ENCODE measurements at regions not wholly inside any gene's neighbourhood (a gene's known extent, or its start where the extent isn't known, plus 50 kb on each side); places are given as distances from the start of the nearest gene placed in this dataset.
A peak's percentile ranks its signal among the peaks of the same experiment; 100 is the strongest.

- Histone ChIP-seq H3K4me3 (peak overlapping the region in 1 of 4 donors; percentile 12), H3K27me3 (no peaks in the 10 kb centered on the region), H3K27ac (peak overlapping the region; percentile 62 to 80 (median 77)), H3K9me3 (no peaks in the 10 kb centered on the region), H3K4me1 (peaks cover 87 to 88% of the 10 kb centered on the region in 2 donors), H3K36me3 (peaks cover 0 to 18% of the 10 kb centered on the region in 2 donors)
- TF ChIP-seq POLR2A (IDR thresholded peaks at IDR 0.05) (no peak), CTCF (IDR thresholded peaks at IDR 0.05 in 4 of 5, conservative IDR thresholded peaks at IDR 0.05 in 1 of 5) (no peak)
- DNase-seq (no peak), ATAC-seq (peak in 1 of 2 donors; percentile 12)
- intact Hi-C loops (cut with DNase I; ENCODE audit: low total_unique reads) = loop anchor here (5.0 kb wide), 1 partner anchor 351 kb away; no protein-coding TSS in a partner anchor
- in situ Hi-C loops (cut with MboI; ENCODE audit: low sequenced_read_pairs in 4 of 4) = loop anchor here in 2 of 4 donors (25.0 kb wide), 2 partner anchors 221 to 346 kb away; no protein-coding TSS in a partner anchor
Measured at GRCh38 chr7:131090886-131091692, 236.6 kb upstream of the MKLN1 start.

- peaks cover 0 to 28% of the 10 kb centered on the region in 2 donors for H3K36me3 ChIP-seq
- ATAC-seq (no peak), DNase-seq (no peak)
- no peaks in the 10 kb centered on the region for H3K9me3 ChIP-seq
- in situ Hi-C loops (cut with MboI; ENCODE audit: low sequenced_read_pairs in 4 of 4) = loop anchor here in 2 of 4 donors (25.0 kb wide), 2 partner anchors 218 to 343 kb away; no protein-coding TSS in a partner anchor
- TF ChIP-seq POLR2A (IDR thresholded peaks at IDR 0.05) = no peak
- no peak for TF ChIP-seq CTCF (IDR thresholded peaks at IDR 0.05 in 4 of 5, conservative IDR thresholded peaks at IDR 0.05 in 1 of 5)
- peaks cover 90 to 97% of the 10 kb centered on the region in 2 donors for H3K4me1 ChIP-seq
- intact Hi-C loops (cut with DNase I; ENCODE audit: low total_unique reads) = loop anchor here (5.0 kb wide), 1 partner anchor 348 kb away; no protein-coding TSS in a partner anchor
- no peak overlapping the region for H3K27ac ChIP-seq
- no peaks in the 10 kb centered on the region for H3K27me3 ChIP-seq
- H3K4me3 ChIP-seq = no peak overlapping the region
Measured at GRCh38 chr7:131094685-131095084, 233.0 kb upstream of the MKLN1 start.

- TF ChIP-seq CTCF (IDR thresholded peaks at IDR 0.05 in 4 of 5, conservative IDR thresholded peaks at IDR 0.05 in 1 of 5) (no peak), POLR2A (IDR thresholded peaks at IDR 0.05) (no peak)
- peaks cover 90 to 97% of the 10 kb centered on the region in 2 donors for H3K4me1 ChIP-seq
- H3K27ac ChIP-seq = peak overlapping the region in 2 of 4 donors; percentile 81 to 100
- H3K36me3 ChIP-seq = peaks cover 0 to 31% of the 10 kb centered on the region in 2 donors
- ATAC-seq = no peak
- DNase-seq = no peak
- no peak overlapping the region for H3K4me3 ChIP-seq
- in situ Hi-C loops (cut with MboI; ENCODE audit: low sequenced_read_pairs in 4 of 4) = loop anchor here in 2 of 4 donors (25.0 kb wide), 2 partner anchors 217 to 342 kb away; no protein-coding TSS in a partner anchor
- H3K9me3 ChIP-seq = no peaks in the 10 kb centered on the region
- H3K27me3 ChIP-seq = no peaks in the 10 kb centered on the region
- intact Hi-C loops (cut with DNase I; ENCODE audit: low total_unique reads) = no loop called here
Measured at GRCh38 chr7:131095346-131095745, 232.3 kb upstream of the MKLN1 start.

- no peak for DNase-seq
- ATAC-seq = no peak
- intact Hi-C loops (cut with DNase I; ENCODE audit: low total_unique reads) = no loop called here
- H3K4me3 ChIP-seq = no peak overlapping the region
- H3K4me1 ChIP-seq = peaks cover 90 to 97% of the 10 kb centered on the region in 2 donors
- TF ChIP-seq CTCF (IDR thresholded peaks at IDR 0.05 in 4 of 5, conservative IDR thresholded peaks at IDR 0.05 in 1 of 5) (no peak), POLR2A (IDR thresholded peaks at IDR 0.05) (no peak)
- peaks cover 0 to 25% of the 10 kb centered on the region in 2 donors for H3K36me3 ChIP-seq
- in situ Hi-C loops (cut with MboI; ENCODE audit: low sequenced_read_pairs in 4 of 4) = loop anchor here in 2 of 4 donors (25.0 kb wide), 2 partner anchors 216 to 341 kb away; no protein-coding TSS in a partner anchor
- no peaks in the 10 kb centered on the region for H3K27me3 ChIP-seq
- H3K27ac ChIP-seq = peak overlapping the region; percentile 15 to 100 (median 58)
- H3K9me3 ChIP-seq = no peaks in the 10 kb centered on the region
Measured at GRCh38 chr7:131096267-131096927, 231.3 kb upstream of the MKLN1 start.

Measured in gastrocnemius medialis (tissue), 4 donors.